ENCODE measurements at regions not wholly inside any gene's neighbourhood (a gene's known extent, or its start where the extent isn't known, plus 50 kb on each side); places are given as distances from the start of the nearest gene placed in this dataset.

GRCh38 chr1:87575528-87575927, 246.8 kb downstream of the LMO4 start:
- no peak overlapping the region for H3K4me3 ChIP-seq (ENCODE audit: low read depth in 1 of 3, low read length in 3 of 3)
- H3K27me3 ChIP-seq (ENCODE audit: control insufficient read depth in 4 of 4, insufficient read depth in 4 of 4, low read length in 3 of 4): no peaks in the 10 kb centered on the region
- DNase-seq (ENCODE audit: low spot score): no peak
- no peaks in the 10 kb centered on the region for H3K4me1 ChIP-seq (ENCODE audit: control insufficient read depth in 4 of 4, insufficient read depth in 4 of 4, low read length in 3 of 4)
- H3K36me3 ChIP-seq (ENCODE audit: control insufficient read depth in 4 of 4, insufficient read depth in 3 of 4, low read depth in 1 of 4, low read length in 3 of 4): no peaks in the 10 kb centered on the region
- H3K27ac ChIP-seq (ENCODE audit: low read depth in 1 of 2, low read length in 2 of 2): no peak overlapping the region
- no peaks in the 10 kb centered on the region for H3K9me3 ChIP-seq (ENCODE audit: control insufficient read depth in 4 of 4, low read length in 3 of 4)
- H3K9ac ChIP-seq (ENCODE audit: low read depth in 1 of 2, low read length in 2 of 2): no peak overlapping the region
- 73% methylated on average over 3 of the region's 3 CpGs for WGBS
- no peak for TF ChIP-seq TAF1 (conservative IDR thresholded peaks at IDR 0.05)
- TF ChIP-seq ATF3 (IDR thresholded peaks at IDR 0.05): no peak
- no peak for TF ChIP-seq SP1 (IDR thresholded peaks at IDR 0.05)
- TF ChIP-seq NR2F2 (IDR thresholded peaks at IDR 0.05): no peak
- no peak for TF ChIP-seq RAD21 (IDR thresholded peaks at IDR 0.05)
- TF ChIP-seq ZBTB33 (IDR thresholded peaks at IDR 0.05): no peak
- no peak for TF ChIP-seq GABPA (IDR thresholded peaks at IDR 0.05 in 1 of 2, conservative IDR thresholded peaks at IDR 0.05 in 1 of 2)
- no peak for TF ChIP-seq JUND (IDR thresholded peaks at IDR 0.05)

DNA sequence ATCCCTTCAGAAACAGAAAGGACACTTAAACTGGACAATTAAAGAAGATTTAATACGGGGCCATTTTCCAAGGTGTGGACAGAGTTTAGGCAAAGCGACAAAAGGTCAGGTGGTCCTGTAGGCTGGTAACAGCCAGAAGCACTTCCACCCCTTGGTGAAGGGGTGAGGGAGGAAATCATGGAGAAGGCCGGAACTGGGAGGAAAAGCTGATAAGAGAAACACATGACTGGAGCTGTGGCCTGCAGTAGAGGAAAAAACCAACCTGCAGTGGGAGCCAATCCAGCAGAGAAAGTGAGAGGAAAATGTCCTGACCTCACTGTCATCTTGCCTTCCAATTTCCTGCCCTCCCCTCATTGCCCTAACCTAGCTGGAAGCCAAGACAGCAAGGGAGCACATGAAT, 249.8 kb downstream of the LMO4 start:
- Histone ChIP-seq H3K9me3 (ENCODE audit: control insufficient read depth in 4 of 4, low read length in 3 of 4) (no peaks in the 10 kb centered on the region), H3K4me3 (ENCODE audit: low read depth in 1 of 3, low read length in 3 of 3) (no peak overlapping the region), H3K27ac (ENCODE audit: low read depth in 1 of 2, low read length in 2 of 2) (no peak overlapping the region), H3K4me1 (ENCODE audit: control insufficient read depth in 4 of 4, insufficient read depth in 4 of 4, low read length in 3 of 4) (no peaks in the 10 kb centered on the region), H3K36me3 (ENCODE audit: control insufficient read depth in 4 of 4, insufficient read depth in 3 of 4, low read depth in 1 of 4, low read length in 3 of 4) (no peaks in the 10 kb centered on the region), H3K9ac (ENCODE audit: low read depth in 1 of 2, low read length in 2 of 2) (no peak overlapping the region), H3K27me3 (ENCODE audit: control insufficient read depth in 4 of 4, insufficient read depth in 4 of 4, low read length in 3 of 4) (no peaks in the 10 kb centered on the region)
- no peak for TF ChIP-seq MAX (IDR thresholded peaks at IDR 0.05)
- TF ChIP-seq FOXA1 (IDR thresholded peaks at IDR 0.05): no peak
- whole genome bisulfite sequencing: 23% methylated on average over 3 of the region's 3 CpGs
- DNase-seq (ENCODE audit: low spot score): no peak

- no peaks in the 10 kb centered on the region for H3K9me3 ChIP-seq (ENCODE audit: control insufficient read depth in 4 of 4, low read length in 3 of 4)
- H3K4me3 ChIP-seq (ENCODE audit: low read depth in 1 of 3, low read length in 3 of 3): no peak overlapping the region
- TF ChIP-seq FOXA2 (IDR thresholded peaks at IDR 0.05) (no peak), FOXA1 (IDR thresholded peaks at IDR 0.05) (no peak), RAD21 (IDR thresholded peaks at IDR 0.05) (no peak), GABPA (IDR thresholded peaks at IDR 0.05 in 1 of 2, conservative IDR thresholded peaks at IDR 0.05 in 1 of 2) (no peak), HNF4G (IDR thresholded peaks at IDR 0.05) (no peak), ZBTB33 (IDR thresholded peaks at IDR 0.05) (no peak), NR2F2 (IDR thresholded peaks at IDR 0.05) (no peak), TAF1 (conservative IDR thresholded peaks at IDR 0.05) (no peak), CTCF (IDR thresholded peaks at IDR 0.05; ENCODE audit: low read depth, low read length, missing input control) (no peak), EGR1 (IDR thresholded peaks at IDR 0.05; ENCODE audit: low read depth in 2 of 2) (no peak), SP1 (IDR thresholded peaks at IDR 0.05) (no peak), REST (IDR thresholded peaks at IDR 0.05) (no peak), RXRA (IDR thresholded peaks at IDR 0.05) (no peak), ATF3 (IDR thresholded peaks at IDR 0.05) (no peak)
- WGBS: 68% methylated on average over 4 of the region's 4 CpGs
- no peaks in the 10 kb centered on the region for H3K36me3 ChIP-seq (ENCODE audit: control insufficient read depth in 4 of 4, insufficient read depth in 3 of 4, low read depth in 1 of 4, low read length in 3 of 4)
- no peak overlapping the region for H3K27ac ChIP-seq (ENCODE audit: low read depth in 1 of 2, low read length in 2 of 2)
- peaks cover 0 to 2% (median 0%) of the 10 kb centered on the region in 4 donors for H3K4me1 ChIP-seq (ENCODE audit: control insufficient read depth in 4 of 4, insufficient read depth in 4 of 4, low read length in 3 of 4)
- no peak for DNase-seq (ENCODE audit: low spot score)
- H3K9ac ChIP-seq (ENCODE audit: low read depth in 1 of 2, low read length in 2 of 2): no peak overlapping the region
- H3K27me3 ChIP-seq (ENCODE audit: control insufficient read depth in 4 of 4, insufficient read depth in 4 of 4, low read length in 3 of 4): no peaks in the 10 kb centered on the region
These were observed 254.8 kb downstream of the LMO4 start for GRCh38 chr1:87583459-87583858.
